HL-60 (cell line): ENCODE measurements at regions not wholly inside any gene's neighbourhood (a gene's known extent, or its start where the extent isn't known, plus 50 kb on each side); places are given as distances from the start of the nearest gene placed in this dataset.

Experiments used
- DNase-seq, 2 experiments: peaks; one replicate each; pipeline ENCODE4 v3.0.0-alpha.2; 2010 to 2020; ENCODE audit warnings: low read depth in 1 of 2, low spot score in 1 of 2
- H3K27ac ChIP-seq: fragments of 250-450 bp; sonication (Bioruptor Pico); replicated peaks from 2 replicates; pipeline ENCODE4 v1.5.1; 2020; ENCODE audit warnings: mild to moderate bottlenecking, moderate library complexity
- H3K27me3 ChIP-seq: fragments of 250-450 bp; sonication (Bioruptor Pico); 2 replicates; pipeline ENCODE4 v1.5.1; 2021; ENCODE audit warnings: mild to moderate bottlenecking, moderate library complexity; ENCODE audit not compliant: insufficient read depth, poor library complexity, severe bottlenecking
- H3K4me3 ChIP-seq: replicated peaks from 2 replicates; pipeline ENCODE4 v1.5.1; 2011; ENCODE audit warnings: mild to moderate bottlenecking, control low read depth, low read length; ENCODE audit not compliant: insufficient read depth
- GABPA ChIP-seq: IDR thresholded peaks from 2 replicates; pipeline ENCODE4 v1.6.1; 2012; ENCODE audit warnings: low read depth
- POLR2AphosphoS5 ChIP-seq: IDR thresholded peaks from 2 replicates; pipeline ENCODE4 v1.6.1; 2012; ENCODE audit warnings: low read depth
- SPI1 ChIP-seq: IDR thresholded peaks from 2 replicates; pipeline ENCODE4 v1.6.1; 2012; ENCODE audit warnings: low read depth, mild to moderate bottlenecking, borderline replicate concordance
- TF ChIP-seq, protein P1 (sequence below): IDR thresholded peaks from one replicate; pipeline ENCODE4 v1.5.1; 2011; ENCODE audit warnings: low read length, control low read depth, inconsistent platforms; ENCODE audit not compliant: insufficient read depth
- TF ChIP-seq, protein P2 (sequence below): IDR thresholded peaks from 2 replicates; pipeline ENCODE4 v1.6.1; 2012; ENCODE audit warnings: low read depth; ENCODE audit not compliant: insufficient replicate concordance

DNA sequence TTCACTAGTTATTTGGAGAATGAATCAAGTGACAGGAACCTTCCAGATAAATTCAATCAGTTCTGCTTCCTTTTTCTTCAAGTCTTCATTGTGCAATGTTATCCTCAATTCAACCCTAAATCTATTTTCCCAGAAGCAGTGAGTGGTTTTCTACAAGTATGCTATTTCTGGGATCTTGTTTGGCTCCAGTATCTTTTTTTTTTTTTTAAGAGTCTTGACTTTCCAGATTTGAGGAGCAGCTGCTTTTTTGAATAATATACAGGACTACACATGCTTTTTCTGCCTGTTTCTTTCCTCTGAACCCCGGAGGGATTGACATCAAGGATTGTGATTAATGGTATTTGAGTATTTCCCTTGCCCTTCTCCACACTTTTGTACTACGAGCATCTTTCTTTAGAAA lies 339.2 kb upstream of the JAG1 start:
- DNase-seq = no peak
- TF ChIP-seq, protein P1, sequence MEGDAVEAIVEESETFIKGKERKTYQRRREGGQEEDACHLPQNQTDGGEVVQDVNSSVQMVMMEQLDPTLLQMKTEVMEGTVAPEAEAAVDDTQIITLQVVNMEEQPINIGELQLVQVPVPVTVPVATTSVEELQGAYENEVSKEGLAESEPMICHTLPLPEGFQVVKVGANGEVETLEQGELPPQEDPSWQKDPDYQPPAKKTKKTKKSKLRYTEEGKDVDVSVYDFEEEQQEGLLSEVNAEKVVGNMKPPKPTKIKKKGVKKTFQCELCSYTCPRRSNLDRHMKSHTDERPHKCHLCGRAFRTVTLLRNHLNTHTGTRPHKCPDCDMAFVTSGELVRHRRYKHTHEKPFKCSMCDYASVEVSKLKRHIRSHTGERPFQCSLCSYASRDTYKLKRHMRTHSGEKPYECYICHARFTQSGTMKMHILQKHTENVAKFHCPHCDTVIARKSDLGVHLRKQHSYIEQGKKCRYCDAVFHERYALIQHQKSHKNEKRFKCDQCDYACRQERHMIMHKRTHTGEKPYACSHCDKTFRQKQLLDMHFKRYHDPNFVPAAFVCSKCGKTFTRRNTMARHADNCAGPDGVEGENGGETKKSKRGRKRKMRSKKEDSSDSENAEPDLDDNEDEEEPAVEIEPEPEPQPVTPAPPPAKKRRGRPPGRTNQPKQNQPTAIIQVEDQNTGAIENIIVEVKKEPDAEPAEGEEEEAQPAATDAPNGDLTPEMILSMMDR = no peak
- TF ChIP-seq, protein P2, sequence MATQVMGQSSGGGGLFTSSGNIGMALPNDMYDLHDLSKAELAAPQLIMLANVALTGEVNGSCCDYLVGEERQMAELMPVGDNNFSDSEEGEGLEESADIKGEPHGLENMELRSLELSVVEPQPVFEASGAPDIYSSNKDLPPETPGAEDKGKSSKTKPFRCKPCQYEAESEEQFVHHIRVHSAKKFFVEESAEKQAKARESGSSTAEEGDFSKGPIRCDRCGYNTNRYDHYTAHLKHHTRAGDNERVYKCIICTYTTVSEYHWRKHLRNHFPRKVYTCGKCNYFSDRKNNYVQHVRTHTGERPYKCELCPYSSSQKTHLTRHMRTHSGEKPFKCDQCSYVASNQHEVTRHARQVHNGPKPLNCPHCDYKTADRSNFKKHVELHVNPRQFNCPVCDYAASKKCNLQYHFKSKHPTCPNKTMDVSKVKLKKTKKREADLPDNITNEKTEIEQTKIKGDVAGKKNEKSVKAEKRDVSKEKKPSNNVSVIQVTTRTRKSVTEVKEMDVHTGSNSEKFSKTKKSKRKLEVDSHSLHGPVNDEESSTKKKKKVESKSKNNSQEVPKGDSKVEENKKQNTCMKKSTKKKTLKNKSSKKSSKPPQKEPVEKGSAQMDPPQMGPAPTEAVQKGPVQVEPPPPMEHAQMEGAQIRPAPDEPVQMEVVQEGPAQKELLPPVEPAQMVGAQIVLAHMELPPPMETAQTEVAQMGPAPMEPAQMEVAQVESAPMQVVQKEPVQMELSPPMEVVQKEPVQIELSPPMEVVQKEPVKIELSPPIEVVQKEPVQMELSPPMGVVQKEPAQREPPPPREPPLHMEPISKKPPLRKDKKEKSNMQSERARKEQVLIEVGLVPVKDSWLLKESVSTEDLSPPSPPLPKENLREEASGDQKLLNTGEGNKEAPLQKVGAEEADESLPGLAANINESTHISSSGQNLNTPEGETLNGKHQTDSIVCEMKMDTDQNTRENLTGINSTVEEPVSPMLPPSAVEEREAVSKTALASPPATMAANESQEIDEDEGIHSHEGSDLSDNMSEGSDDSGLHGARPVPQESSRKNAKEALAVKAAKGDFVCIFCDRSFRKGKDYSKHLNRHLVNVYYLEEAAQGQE = no peak
- no peak for TF ChIP-seq GABPA
- H3K27ac ChIP-seq = no peak overlapping the region
- no peaks in the 10 kb centered on the region for H3K27me3 ChIP-seq
- H3K4me3 ChIP-seq = no peak overlapping the region

- no peaks in the 10 kb centered on the region for H3K27me3 ChIP-seq
- H3K27ac ChIP-seq = no peak overlapping the region
- H3K4me3 ChIP-seq = no peak overlapping the region
- no peak for TF ChIP-seq GABPA
- TF ChIP-seq, protein P2 = no peak
- TF ChIP-seq, protein P1 = no peak
- no peak for TF ChIP-seq SPI1
- no peak for TF ChIP-seq POLR2AphosphoS5
- no peak for DNase-seq
Measured at GRCh38 chr20:11013801-11014200, 340.0 kb upstream of the JAG1 start.

- Histone ChIP-seq H3K27me3 (no peaks in the 10 kb centered on the region), H3K27ac (no peak overlapping the region), H3K4me3 (no peak overlapping the region)
- DNase-seq = no peak
- no peak for TF ChIP-seq SPI1
- TF ChIP-seq, protein P1 = no peak
Measured at GRCh38 chr20:11015440-11015839, 341.6 kb upstream of the JAG1 start.

DNA sequence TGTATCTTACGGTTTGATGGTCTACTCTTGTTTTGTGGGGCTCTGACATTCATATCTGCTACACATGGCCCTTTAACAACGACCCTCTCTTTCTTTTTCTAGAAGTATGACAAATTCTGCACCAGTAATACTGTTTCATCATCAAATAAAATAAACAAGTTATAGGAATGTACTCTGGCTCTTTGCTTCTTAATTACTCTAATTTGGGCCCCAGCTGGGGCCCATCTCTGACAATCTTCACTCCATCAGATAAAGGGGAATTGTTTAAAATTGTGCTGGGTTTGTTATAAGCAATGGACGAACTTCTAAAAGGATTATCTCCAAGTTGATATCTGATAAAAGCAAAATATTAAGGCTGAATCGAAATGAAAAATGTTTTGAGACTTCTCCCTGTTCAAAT lies 343.6 kb upstream of the JAG1 start:
- Histone ChIP-seq H3K27me3 (no peaks in the 10 kb centered on the region), H3K4me3 (no peak overlapping the region), H3K27ac (no peak overlapping the region)
- no peak for TF ChIP-seq SPI1
- TF ChIP-seq GABPA = no peak
- TF ChIP-seq POLR2AphosphoS5 = no peak
- TF ChIP-seq, protein P2 = no peak
- TF ChIP-seq, protein P1 = no peak
- DNase-seq = no peak
